ENCODE measurements at regions not wholly inside any gene's neighbourhood (a gene's known extent, or its start where the extent isn't known, plus 50 kb on each side); places are given as distances from the start of the nearest gene placed in this dataset.

DNA sequence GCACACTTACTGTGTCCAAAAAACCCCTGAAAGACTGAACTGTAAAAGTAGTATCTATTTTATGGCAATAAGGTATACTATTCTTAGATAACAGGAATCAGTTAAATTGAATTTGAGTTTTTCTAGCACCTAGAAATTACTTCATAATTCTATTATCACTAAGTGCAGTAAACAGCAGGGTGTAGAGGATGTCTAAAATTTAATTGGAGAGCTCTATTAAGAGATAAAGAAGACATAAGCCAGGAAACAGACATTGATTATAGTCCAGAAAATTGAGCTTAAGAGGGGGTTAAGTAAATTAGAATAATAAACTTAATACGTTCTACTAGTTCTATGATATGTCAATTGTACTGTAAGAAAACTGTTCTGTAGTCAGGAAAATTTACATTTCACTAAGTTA, 403.5 kb upstream of the CBLB start:
- DNase-seq: no peak
- Histone ChIP-seq H3K36me3 (no peaks in the 10 kb centered on the region), H3K4me3 (no peak overlapping the region), H3K4me1 (no peaks in the 10 kb centered on the region), H3K27ac (no peak overlapping the region), H3K27me3 (no peaks in the 10 kb centered on the region), H3K9me3 (no peaks in the 10 kb centered on the region)
- intact Hi-C loops (cut with DNase I; ENCODE audit: low total_unique reads): no loop called here
- TF ChIP-seq, protein P1, sequence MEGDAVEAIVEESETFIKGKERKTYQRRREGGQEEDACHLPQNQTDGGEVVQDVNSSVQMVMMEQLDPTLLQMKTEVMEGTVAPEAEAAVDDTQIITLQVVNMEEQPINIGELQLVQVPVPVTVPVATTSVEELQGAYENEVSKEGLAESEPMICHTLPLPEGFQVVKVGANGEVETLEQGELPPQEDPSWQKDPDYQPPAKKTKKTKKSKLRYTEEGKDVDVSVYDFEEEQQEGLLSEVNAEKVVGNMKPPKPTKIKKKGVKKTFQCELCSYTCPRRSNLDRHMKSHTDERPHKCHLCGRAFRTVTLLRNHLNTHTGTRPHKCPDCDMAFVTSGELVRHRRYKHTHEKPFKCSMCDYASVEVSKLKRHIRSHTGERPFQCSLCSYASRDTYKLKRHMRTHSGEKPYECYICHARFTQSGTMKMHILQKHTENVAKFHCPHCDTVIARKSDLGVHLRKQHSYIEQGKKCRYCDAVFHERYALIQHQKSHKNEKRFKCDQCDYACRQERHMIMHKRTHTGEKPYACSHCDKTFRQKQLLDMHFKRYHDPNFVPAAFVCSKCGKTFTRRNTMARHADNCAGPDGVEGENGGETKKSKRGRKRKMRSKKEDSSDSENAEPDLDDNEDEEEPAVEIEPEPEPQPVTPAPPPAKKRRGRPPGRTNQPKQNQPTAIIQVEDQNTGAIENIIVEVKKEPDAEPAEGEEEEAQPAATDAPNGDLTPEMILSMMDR (IDR thresholded peaks at IDR 0.05): no peak

DNA sequence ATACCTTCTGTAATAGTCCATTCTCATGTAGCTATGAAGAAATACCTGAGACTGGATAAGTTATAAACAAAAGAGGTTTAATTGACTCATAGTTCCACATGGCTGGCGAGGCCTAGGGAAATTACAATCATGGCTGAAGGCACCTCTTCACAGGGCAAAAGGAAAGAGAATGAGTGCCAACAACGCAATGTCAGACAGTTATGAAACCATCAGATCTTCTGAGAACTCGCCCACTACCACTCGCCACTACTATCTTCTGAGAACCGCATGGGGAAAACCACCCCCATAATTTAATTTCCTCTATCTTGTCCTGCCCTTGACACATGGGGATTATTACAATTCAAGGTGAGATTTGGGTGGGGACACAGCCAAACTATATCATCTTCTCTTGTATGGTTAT, 406.8 kb upstream of the CBLB start:
- Histone ChIP-seq H3K9me3 (no peaks in the 10 kb centered on the region), H3K27me3 (no peaks in the 10 kb centered on the region), H3K36me3 (no peaks in the 10 kb centered on the region), H3K4me3 (no peak overlapping the region), H3K27ac (no peak overlapping the region), H3K4me1 (no peaks in the 10 kb centered on the region)
- no peak for DNase-seq
- intact Hi-C loops (cut with DNase I; ENCODE audit: low total_unique reads): no loop called here
- TF ChIP-seq, protein P1 (IDR thresholded peaks at IDR 0.05): no peak

DNA sequence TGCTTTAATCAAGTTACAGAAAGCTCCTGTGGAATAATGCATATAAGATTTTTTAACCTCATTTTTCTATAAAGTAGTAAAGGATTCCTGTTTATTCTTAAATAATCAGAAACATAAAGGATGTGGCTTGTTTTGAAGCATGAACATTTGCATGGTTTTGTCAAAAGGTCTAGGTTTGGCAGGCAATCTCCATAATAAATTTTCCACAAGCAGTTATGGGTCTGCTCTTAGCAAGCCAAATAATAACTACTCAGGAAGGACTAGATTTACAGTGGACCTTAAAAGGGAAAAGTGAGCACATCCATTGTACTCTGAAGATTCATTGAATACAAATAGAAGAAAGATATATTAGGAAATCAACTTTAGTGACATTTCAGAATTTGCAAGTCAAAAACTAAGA, 407.3 kb upstream of the CBLB start:
- H3K27me3 ChIP-seq: no peaks in the 10 kb centered on the region
- H3K36me3 ChIP-seq: no peaks in the 10 kb centered on the region
- H3K27ac ChIP-seq: no peak overlapping the region
- H3K4me3 ChIP-seq: no peak overlapping the region
- TF ChIP-seq, protein P1 (IDR thresholded peaks at IDR 0.05): no peak
- intact Hi-C loops (cut with DNase I; ENCODE audit: low total_unique reads): no loop called here
- H3K9me3 ChIP-seq: no peaks in the 10 kb centered on the region
- no peaks in the 10 kb centered on the region for H3K4me1 ChIP-seq
- DNase-seq: no peak

DNA sequence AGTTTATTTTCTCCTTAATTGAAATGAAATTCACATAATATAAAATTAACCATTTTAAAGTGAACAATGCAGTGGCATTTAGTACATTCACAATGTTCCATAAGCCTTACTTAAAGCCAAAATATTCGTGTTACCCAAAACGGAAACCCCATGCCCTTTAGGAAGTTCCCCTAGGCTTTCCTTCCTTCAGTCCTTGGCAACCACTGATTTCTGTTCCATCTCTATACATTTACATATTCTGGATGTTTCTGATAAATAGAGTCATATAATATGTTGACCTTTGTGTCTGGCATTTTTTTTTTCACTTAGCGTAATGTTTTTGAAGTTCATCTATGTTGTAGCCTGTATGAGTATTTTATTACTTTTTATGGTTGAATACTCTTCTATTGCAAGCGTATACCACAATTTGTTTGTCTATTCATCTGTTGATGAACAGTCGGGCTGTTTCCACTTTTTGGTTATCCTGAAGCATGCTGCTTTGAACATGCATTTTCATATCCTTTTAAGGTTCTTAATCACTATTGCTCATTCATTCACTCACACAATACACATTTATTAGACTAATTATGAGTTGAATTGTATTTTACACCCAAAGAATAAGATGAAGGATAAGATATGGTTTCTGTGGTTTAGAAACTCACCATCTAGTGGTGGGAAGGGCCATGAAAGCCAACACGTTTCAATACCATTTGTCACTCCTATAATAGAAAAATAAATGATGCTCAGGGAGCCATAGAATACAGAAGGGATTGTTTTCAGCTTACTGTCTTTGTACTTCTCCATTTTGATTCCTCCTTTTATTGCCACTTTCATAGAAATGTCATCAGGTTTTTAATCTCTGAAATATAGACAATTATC, 408.2 kb upstream of the CBLB start:
- no peaks in the 10 kb centered on the region for H3K9me3 ChIP-seq
- TF ChIP-seq, protein P1 (IDR thresholded peaks at IDR 0.05): no peak
- DNase-seq: no peak

DNA sequence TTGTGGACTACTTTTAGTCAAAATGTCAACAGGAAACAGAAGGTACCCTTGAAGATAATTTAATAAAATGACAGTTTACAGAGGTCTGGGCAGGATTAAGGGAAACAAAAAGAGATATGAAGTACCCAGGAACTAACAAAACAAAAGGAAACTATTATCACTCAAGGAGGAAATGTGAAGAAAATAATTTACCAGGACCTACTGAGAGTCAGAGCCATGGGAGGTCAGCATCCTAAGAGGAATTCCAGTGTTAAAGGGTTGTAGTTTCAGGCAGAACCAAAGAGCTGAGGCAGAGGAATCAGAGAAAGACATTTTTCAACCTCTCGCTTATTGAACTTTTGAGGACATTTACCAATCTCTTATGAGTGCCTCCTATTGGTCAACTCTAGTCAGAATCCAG, 408.9 kb upstream of the CBLB start:
- Histone ChIP-seq H3K27me3 (no peaks in the 10 kb centered on the region), H3K4me3 (no peak overlapping the region), H3K9me3 (no peaks in the 10 kb centered on the region), H3K36me3 (no peaks in the 10 kb centered on the region), H3K4me1 (no peaks in the 10 kb centered on the region), H3K27ac (no peak overlapping the region)
- intact Hi-C loops (cut with DNase I; ENCODE audit: low total_unique reads): no loop called here
- DNase-seq: no peak
- TF ChIP-seq, protein P1 (IDR thresholded peaks at IDR 0.05): no peak

More for the DNA sequence above, 408.2 kb upstream of the CBLB start:
- intact Hi-C loops (cut with DNase I; ENCODE audit: low total_unique reads): no loop called here
- Histone ChIP-seq H3K27ac (no peak overlapping the region), H3K4me1 (no peaks in the 10 kb centered on the region), H3K27me3 (no peaks in the 10 kb centered on the region), H3K36me3 (no peaks in the 10 kb centered on the region), H3K4me3 (no peak overlapping the region)

Data from tibial artery (tissue), 4 donors.